ENCODE measurements at regions not wholly inside any gene's neighbourhood (a gene's known extent, or its start where the extent isn't known, plus 50 kb on each side); places are given as distances from the start of the nearest gene placed in this dataset.
"Not testable (repeated sequence)": the region's sequence is repeated elsewhere in the genome, so short reads cannot be mapped to it uniquely, and the experiment has no call there.

DNA sequence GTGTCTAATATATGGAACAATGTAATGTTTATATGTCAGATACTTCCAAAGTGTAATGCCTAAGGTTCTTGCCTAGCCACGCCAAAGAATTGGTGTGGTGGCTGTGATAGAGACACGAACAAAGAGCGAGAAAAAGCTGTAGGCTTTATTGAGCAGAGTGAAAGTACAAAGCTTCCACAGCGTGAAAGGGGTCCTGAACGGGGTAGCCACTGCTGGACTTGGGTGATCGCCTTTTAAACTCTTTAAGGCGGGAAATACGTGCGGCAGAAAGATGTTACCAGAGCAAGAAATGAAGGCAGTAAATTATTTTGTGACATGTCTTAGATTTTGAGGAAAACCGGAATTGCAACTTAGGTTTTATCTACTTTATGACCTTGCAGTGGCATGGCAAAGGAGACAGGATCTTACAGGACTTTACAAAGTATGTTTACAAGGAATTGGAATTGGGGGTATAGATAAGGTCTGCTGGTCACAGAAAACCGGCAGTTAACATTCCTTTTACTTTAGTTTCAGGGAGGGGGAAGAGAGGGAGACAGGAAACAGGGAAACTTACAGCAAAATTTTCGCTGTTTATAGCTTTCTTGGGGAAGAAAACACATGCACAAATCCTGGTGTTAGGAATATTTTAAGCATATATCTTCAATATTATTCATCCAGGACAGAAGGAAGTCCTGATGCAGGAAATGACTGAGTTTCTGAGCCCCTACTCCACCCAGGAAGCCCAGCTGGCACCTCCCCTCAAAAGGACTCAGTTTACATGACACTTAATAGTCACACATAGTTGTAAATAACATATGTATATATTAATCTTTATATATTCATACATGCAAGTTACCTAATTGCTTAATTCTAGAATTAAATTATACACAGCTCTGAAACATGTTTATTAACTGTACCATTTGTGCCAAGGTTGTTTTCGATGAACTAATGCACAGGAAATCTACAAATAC is 421.3 kb upstream of the PABPC4L start:
- not testable (repeated sequence) for DNase-seq (ENCODE audit: low read depth)

DNA sequence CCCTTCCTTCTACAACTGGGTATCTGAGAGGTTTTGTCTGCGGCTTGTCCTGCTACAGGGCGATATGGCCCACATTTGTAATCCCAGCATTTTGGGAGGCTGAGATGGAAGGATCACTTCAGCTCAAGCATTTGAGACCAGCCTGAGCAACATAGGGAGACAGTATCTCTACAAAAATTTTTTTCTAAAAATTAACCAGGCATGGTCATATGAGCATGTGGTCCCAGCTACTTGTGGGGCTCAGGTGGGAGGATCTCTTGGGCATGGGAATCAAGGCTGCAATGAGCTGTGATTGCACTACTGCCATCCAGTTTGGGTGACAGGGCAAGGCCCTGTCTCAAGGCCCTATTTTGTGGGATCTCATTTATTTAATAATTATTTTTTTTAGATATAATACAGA is 420.6 kb upstream of the PABPC4L start:
- no peak for DNase-seq (ENCODE audit: low read depth)

DNA sequence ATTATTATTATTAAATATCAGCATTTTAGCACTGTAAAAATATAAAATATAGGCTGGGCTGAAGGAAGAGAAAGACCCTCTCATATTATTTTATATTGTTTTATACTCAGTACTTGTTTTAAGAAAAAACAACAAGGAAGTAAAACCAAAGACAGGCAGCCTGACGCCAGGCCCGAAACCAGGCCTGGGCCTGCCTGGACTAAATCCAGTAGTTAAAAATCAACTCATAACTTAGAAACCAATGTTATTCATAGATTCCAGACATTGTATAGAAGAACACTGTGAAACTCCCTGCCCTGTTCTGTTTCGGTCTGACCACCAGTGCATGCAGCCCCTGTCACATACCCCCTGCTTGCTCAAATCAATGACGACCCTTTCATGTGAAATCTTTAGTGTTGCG is 420.1 kb upstream of the PABPC4L start:
- DNase-seq (ENCODE audit: low read depth): not testable (repeated sequence)

DNA sequence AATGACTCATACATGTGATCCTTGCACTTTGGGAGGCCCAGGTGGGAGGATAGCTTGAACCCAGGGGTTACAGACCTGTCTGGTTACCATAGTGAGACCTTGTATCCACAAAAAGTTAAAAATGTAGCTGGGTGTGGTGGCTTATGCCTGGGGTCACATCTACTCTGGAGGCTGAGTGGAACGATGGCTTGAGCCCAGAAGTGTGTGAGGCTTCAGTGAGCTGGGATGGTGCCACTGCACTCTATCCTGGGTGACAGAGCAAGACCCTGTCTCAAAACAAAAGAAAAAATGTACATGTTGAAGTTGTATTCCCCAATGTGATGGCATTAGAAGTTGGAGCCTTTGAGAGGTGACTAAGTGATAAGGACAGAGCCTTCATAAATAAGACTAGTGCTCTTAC is 409.4 kb upstream of the PABPC4L start:
- no peak for DNase-seq (ENCODE audit: low read depth)

DNA sequence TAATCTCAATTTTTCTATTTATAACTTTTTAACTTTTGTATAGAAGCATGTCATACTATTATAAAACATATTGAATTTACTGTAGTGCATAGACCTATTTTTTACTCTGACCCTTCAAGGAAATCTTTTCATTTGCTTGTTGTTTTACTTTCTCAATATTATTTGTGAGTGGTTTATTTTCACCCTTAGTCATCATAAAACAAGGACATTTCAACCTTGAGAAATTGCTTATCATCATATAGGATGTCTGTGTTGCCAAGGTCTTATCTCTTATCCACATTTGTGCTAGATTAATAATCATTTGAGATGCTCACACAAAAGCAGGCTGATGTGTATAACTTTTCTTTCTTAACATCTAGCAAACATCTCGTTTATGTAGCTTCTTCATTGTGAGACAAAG is 408.6 kb upstream of the PABPC4L start:
- DNase-seq (ENCODE audit: low read depth): no peak

DNA sequence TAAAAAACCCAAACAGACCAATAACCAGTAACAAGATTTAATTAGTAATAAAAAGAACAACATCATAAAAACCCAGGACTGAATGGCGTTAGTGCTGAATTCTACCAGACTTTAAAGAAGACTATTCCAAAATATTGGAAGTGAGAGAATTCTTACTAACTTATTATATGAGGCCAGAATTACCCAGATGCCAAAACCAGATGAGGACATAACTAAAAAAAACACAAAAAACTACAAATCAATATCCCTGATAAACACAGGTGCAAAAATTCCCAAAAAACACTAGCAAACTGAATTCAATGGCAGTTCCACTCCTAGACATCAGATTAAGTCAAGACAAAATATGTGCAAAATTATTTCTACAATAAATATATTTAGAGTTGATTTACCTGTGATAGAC is 400.1 kb upstream of the PABPC4L start:
- no peak for DNase-seq (ENCODE audit: low read depth)

DNA sequence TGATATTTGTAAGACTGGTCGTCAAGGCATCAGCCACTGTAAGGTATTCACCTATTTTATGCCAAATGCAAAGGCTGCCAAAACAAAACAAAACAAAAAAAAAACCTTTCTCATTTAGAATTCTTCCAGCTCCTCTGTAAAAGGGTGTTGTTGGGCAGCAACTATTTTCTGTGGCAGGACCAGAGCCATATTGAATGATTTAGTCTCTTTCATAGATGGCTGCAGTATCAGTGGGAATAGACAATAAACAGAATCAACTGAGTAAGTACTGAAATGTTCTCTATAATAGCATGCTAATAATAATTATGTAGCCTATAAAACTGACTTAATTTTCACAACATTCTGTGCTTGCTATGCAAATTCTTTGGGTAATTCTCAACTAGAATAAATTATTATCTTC is 389.7 kb upstream of the PABPC4L start:
- no peak for DNase-seq (ENCODE audit: low read depth)

DNA sequence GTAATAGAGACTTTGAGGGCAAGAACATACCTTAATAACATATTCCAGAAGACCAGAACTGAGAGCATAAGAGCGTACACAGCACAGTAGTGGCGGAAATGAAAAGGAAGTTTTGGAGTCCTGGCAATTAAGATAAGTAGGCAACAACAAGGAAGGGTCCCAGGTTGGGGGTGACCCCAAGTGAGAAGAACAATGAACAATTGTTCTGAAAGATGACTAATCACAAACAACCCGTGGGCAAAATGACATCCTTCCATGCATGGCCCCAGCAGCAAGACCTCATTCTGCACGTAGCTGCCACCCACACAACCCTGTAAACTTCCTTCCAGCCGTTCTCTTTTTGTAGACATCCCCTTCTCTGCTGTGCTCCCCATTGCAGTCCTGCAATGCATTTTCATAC is 384.4 kb upstream of the PABPC4L start:
- peak; percentile 9 for DNase-seq (ENCODE audit: low read depth)

DNA sequence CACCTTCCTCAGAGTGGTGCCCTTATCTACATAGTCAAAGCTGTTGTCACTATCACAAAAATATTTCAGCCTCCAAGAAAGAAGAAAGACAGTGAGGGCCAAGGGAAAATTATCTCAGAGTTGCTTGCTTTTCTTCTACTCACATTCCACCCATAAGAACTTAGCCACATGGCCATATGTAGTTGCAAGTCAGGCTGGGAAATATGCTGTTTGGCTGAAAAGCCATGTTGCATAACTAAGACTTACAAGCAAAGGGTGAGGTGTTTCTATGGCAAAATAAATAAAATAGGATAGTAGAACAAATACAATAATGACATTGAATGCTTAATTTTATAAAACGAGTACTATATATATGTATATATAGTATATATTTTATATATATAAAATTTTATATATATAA is 365.9 kb upstream of the PABPC4L start:
- DNase-seq (ENCODE audit: low read depth): no peak

DNA sequence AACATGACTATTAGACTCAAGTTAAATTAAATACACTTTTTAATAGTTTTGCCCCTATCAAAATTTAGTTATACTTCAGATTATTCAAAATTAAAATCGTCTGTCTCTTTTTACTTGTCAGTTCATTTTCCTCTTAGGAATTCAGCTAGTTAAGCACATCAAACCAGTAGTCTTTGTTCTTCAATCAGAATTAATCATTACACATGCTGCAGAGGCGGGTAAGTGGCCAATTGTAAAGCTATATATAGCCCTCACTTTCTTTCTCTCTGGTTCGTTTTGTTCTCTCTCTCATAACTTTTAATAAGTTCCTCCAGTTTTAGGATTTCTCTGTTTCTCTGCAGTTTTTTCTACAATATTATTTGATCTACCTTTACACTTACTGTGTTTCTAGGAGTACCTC is 359.1 kb upstream of the PABPC4L start:
- no peak for DNase-seq (ENCODE audit: low read depth)

DNA sequence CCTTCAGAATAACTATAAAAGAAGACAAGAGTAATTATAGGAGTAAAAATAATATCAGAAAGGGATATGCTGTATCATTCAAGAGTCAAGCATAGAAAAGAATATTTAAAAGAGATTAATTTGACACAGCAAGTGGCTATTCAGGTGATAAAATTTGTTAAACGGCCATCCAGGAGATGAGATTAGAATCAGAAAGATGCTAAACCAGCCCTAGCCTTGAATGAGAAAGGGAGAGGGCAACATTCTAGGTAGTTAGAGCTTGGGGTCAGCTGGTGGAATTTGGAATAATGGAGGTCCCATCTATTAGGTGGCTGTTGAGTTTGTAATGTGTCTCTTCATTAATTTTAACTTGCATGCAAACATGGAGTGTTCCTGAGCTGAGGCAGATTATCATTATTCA is 350.5 kb upstream of the PABPC4L start:
- no peak for DNase-seq (ENCODE audit: low read depth)

DNA sequence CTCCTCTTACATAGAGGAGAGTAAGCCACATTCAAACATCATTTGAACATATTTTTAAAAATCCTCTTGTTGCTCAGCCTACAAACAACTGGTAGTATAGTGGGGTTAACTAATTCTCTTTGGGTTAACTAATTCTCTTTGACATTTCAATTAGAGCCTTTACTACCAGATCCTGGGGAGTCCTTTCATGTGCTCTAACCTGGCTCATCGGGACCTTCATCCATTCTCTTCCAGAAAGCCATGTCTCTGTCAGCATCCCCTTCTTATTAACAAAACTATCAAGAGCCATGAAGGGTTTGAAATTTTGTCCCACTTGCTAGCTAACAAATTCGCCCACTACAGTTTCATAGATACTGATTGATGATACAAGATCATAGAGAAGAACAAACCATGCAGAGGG is 349.8 kb upstream of the PABPC4L start:
- no peak for DNase-seq (ENCODE audit: low read depth)

DNA sequence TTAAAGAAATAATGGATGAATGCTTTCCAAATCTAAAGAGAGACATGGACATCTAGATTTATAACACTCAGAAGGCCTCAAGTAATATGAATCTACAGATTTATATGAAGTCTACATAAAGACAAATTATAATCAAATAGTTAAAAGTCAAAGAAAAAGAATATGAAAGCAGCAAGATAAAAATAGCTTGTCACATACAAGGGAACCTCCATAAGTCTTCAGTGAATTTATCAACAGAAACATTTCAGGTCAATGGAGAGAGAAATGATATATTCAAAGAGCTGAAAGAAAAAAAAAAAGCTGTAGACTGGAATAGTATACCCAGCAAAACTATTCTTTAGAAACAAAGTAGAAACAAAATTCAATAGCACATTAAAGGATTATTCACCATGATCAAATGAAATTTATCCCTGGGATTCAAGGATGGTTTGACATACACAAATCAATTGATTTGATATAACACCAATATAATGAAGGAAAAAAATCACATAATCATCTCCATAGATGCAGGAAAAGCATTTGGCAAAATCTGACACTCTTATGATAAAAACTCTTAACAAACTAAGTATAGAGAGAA is 346.6 kb upstream of the PABPC4L start:
- no peak for DNase-seq (ENCODE audit: low read depth)

DNA sequence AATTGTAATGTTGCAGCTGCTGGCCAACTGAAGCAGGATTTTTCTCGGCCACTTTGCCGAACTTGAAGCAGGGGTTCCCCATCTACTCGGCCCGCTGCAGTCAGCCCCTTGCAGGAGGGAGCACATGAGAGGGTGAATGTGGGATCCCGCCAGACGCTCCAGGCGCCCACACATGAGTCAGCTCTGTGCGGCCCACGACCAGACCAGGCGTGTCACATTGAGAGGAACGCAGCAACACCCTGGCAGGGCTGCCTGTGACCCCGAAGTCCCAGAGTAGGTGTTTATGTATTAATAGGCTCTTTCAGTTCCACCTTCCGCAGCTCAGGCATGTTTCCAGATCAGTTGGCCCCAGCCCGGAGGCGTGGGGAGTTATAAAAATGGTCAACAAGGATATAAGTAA is 344.7 kb upstream of the PABPC4L start:
- DNase-seq (ENCODE audit: low read depth): peak; percentile 20

DNA sequence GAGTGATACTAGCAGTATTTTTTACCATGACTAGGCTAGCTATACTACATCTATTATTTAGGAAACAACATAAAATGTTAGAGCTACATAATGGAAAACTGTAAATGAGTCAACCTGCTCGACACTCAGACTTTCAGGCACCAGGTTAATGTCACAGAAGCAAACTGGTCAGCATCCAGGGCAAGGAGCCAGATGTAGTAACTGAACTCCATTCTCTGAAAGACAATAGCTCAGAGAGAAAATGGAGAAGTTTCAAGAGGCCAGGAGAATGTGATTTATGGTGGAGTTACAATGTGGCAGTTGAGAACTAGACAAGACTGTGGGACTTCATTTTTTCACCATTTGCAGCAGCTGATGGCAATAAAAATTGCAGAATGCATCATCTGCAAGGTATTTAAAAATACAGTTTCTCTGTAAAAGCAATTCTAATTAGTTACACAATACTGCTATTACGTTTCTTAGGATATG is 342.7 kb upstream of the PABPC4L start:
- DNase-seq (ENCODE audit: low read depth): peak; percentile 42

DNA sequence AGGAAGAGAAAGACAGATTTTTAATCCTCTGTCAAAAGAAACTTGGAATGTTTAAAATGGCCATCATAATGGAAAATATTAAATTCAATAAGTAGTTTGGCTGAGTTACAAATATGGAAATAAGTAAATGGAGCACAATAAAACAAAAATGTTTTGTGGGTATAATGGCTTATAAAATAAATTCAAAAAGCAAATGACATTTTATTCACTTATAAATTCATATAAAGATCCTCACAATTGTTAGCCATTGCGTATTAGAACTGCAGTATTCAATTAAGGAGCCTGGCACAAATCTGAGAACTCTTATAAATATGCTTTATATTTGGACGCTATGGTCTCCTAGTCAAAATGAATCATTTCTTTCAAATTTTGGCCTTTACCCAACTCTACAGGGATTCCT is 339.0 kb upstream of the PABPC4L start:
- no peak for DNase-seq (ENCODE audit: low read depth)

DNA sequence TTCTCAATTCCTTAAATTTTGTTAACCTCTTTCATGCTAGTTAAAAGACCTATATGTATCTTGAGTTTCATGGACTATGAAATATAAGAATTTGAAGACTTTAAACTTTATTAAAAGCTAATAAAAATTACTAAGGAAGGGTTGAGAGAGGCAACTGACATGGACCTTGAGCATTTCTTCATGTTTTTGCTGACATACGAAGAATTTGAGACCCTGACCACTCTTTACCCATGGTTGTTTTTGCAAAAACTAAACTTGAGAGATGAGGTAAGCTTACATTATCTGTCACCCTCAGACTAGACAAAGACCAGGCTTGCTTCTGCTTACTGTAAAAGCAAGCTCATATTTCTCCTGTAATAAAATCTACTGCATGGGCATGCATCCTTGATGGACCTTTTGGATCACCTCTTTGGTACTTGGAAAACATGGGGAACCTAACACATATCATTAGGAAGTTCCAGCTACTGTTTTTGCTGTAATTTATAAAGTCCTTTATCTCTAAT is 338.2 kb upstream of the PABPC4L start:
- no peak for DNase-seq (ENCODE audit: low read depth)

DNA sequence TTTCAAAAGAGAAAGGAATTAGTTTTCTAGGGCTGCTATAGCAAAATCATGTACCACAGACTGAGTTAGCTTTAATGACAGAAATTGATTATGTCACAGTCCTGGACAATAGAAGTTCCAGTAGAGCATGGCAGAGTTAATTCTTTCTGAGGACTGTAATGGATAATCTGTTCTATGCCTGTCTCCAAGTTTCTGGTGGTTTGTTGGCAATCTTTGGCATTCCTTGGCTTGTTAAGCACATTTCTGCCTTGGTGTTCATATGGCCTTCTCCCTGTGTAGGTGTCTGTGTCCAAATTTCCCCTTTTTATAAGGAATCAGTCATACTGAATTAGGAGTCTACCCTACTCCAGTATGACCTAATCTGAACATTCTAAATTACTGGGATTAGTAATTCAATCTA is 336.1 kb upstream of the PABPC4L start:
- DNase-seq (ENCODE audit: low read depth): no peak

DNA sequence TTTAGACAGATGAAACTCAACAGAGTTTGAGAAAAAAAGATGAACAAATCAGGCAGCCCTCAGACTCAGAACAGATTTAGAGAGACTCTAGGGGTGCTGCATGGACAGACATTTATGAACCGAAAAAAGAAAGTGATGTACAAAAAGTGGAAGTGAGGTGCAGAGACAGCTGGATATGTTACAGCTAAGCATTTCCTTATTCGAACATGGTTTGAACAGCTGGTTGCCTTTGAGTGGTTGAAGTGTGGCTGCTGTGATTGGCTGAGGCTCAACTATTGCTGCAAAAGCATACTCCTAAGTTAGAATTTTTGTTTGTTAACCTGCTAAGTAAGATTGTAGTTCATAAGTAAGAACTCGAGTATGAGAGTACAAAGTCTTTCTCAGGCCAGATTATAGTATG is 331.5 kb upstream of the PABPC4L start:
- DNase-seq (ENCODE audit: low read depth): no peak

DNA sequence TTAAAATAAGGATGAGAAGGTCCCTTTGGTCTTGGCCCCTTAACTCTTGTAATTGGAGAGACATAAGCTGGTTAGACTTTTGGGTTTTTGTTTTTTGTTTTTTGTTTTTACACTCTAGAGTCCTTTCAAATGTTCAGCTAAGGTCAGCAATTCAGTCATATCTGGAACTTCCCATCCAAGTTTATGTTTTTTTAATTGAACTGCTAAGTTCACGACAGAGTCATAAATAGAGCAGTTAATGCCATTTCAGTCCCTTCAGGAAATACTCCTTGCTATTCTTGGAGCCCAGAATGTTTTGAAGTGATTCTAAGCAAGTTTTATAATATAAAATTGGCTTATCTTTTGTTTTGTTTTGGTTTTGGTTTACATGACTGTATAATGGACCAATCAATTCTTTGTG is 329.4 kb upstream of the PABPC4L start:
- DNase-seq (ENCODE audit: low read depth): no peak

DNA sequence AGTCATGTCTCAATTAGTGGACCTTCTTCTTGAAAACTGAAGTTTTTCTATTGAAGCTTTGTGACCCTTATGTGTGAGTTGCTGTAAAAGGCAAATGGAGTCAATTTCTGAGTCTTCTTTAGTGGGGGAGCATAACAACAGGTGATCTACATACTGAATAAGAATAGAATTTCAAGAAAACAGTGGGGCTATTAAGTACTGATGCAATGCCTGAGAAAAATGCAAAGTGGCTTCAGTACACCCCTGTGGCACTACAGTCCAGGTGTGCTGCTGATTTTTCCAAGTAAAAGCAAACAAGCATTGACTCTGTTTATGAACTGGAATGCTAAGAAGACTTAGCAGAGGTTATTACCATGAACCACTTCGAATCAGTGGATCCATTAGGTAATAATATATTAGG is 328.0 kb upstream of the PABPC4L start:
- DNase-seq (ENCODE audit: low read depth): no peak

DNA sequence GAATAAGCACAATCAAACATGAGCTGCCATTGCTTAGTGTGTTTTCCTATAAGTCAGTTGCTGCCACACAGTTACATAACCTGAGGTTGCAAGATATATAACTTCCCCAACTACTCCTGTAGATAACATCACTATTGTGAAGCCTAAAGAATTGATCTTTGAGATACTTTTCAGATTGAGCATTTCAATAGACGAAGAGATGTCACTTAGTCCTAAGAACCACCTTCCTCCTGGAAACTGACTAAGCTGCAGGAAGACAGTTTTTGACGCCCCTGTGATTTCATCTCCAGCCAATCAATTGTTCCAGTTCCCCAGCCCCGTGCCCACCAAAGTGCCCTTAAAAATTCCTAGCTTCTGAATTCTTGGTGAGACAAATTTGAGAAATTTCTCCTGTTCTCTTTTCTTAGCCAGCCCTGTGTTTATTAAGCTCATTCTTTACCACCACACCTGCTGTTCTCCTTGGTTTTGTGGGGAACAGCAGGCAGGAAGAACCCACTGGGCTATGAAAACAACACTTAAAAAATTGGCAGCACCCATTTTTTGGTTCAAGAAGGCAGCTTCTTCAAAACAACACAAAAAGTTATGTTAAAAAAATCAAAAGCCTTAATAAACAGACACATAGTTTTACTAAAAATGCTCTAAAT is 317.1 kb upstream of the PABPC4L start:
- no peak for DNase-seq (ENCODE audit: low read depth)

DNA sequence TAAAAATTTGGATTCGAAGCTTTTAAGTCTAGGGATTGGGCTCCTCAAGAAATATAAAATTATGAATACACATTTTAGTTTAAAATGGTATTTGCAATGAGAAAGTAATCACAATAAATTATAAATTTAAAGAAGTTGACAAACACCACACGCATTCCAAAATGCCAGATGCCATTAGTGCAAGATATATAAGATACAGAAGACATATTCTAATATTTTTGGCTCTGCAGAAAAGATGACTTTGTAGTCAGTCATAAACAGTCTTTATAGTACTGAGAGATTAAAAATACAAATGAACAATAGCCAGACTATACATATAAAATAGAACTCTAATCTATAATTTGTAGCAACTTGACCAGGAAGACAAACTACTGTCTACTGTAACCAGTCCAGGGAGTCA is 309.0 kb upstream of the PABPC4L start:
- no peak for DNase-seq (ENCODE audit: low read depth)
